HepG2 (cell line): ENCODE measurements at regions not wholly inside any gene's neighbourhood (a gene's known extent, or its start where the extent isn't known, plus 50 kb on each side); places are given as distances from the start of the nearest gene placed in this dataset.

Experiments
- ATF1 ChIP-seq: IDR thresholded peaks from 2 replicates; pipeline ENCODE4 v1.6.1; 2016; ENCODE audit warnings: mild to moderate bottlenecking, control low read depth
- GTF2F1 ChIP-seq: fragments of 150-350 bp; IDR thresholded peaks from 2 replicates; pipeline ENCODE4 v1.6.1; 2014; ENCODE audit warnings: low read length
- POLR2AphosphoS5 ChIP-seq: IDR thresholded peaks from 2 replicates; pipeline ENCODE4 v1.6.1; 2012; ENCODE audit warnings: low read depth, low read length
- REST ChIP-seq, 2 experiments: IDR thresholded peaks; 2 replicates each; pipeline ENCODE4 v1.6.1; 2011 to 2012; ENCODE audit warnings: low read length in 2 of 2, borderline replicate concordance in 1 of 2, low read depth in 1 of 2, mild to moderate bottlenecking in 1 of 2, moderate library complexity in 1 of 2
- TBX2 ChIP-seq: sonication (generic); formaldehyde crosslinking; IDR thresholded peaks from 2 replicates; pipeline ENCODE4 v1.5.0; 2020; ENCODE audit warnings: missing genetic modification reagents, mild to moderate bottlenecking, borderline replicate concordance
- ZBTB42 ChIP-seq: sonication (generic); formaldehyde crosslinking; IDR thresholded peaks from 2 replicates; pipeline ENCODE4 v1.5.0; 2020; ENCODE audit warnings: mild to moderate bottlenecking, missing genetic modification reagents
- ZFX ChIP-seq: sonication (generic); formaldehyde crosslinking; IDR thresholded peaks from 2 replicates; pipeline ENCODE4 v1.4.0; 2020; ENCODE audit warnings: mild to moderate bottlenecking, low read depth, missing genetic modification reagents, moderate library complexity
- ZNF589 ChIP-seq: sonication (generic); formaldehyde crosslinking; conservative IDR thresholded peaks from 2 replicates; pipeline ENCODE4 v1.8.0; 2022; ENCODE audit warnings: mild to moderate bottlenecking, moderate library complexity, missing genetic modification reagents
- ZNF7 ChIP-seq: IDR thresholded peaks from 2 replicates; pipeline ENCODE4 v1.6.1; 2016; ENCODE audit warnings: missing biosample characterization, missing genetic modification reagents

DNA sequence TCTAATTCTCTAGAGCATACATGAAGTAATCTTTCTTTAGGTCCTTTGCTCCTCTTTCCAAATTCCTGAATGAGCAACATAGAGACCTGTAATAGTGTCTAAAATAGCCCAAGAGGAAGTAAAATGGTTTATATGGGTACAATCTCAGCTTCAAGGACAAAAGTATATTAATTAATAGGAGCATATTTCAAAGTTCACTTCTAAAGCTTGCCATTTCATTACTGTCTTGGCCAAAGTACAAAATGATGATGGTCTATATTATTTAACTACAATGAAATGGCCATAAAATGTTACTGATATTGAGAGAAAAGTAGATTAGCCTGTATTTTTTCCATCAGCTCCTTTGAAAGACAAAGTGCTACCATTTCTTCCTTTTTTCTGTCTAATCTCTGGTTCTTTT, 410.4 kb upstream of the NOVA1 start:
- no peak for TF ChIP-seq ZBTB42 (CRISPR knock-in tag)
- no peak for TF ChIP-seq ATF1
- TF ChIP-seq REST (IDR thresholded peaks at IDR 0.05; ENCODE audit: borderline replicate concordance in 1 of 2, low read depth in 1 of 2, low read length in 2 of 2): no peak
- TF ChIP-seq POLR2AphosphoS5: no peak
- no peak for TF ChIP-seq ZNF7 (CRISPR knock-in tag)
- TF ChIP-seq ZFX (CRISPR knock-in tag): no peak
- TF ChIP-seq GTF2F1: no peak
- TF ChIP-seq TBX2 (CRISPR knock-in tag): no peak
- no peak for TF ChIP-seq ZNF589 (CRISPR knock-in tag)
